KOPT-K1 (cell line): ENCODE measurements at regions not wholly inside any gene's neighbourhood (a gene's known extent, or its start where the extent isn't known, plus 50 kb on each side); places are given as distances from the start of the nearest gene placed in this dataset.

ENCODE experiments used
- H3K27ac ChIP-seq: fragments of 200-600 bp; sonication (generic); 2 replicates; pipeline ENCODE4 v1.5.1; 2016; ENCODE audit warnings: antibody characterized with exemption, mild to moderate bottlenecking, low read depth, low read length; ENCODE audit not compliant: poor library complexity, severe bottlenecking
- H3K36me3 ChIP-seq: fragments of 200-600 bp; sonication (generic); 2 replicates; pipeline ENCODE4 v1.5.1; 2017; ENCODE audit warnings: antibody characterized with exemption, mild to moderate bottlenecking, low read length, moderate library complexity; ENCODE audit not compliant: insufficient read depth
- H3K9me3 ChIP-seq: fragments of 200-600 bp; sonication (generic); 2 replicates; pipeline ENCODE4 v1.5.1; 2017; ENCODE audit warnings: antibody characterized with exemption, low read length, mild to moderate bottlenecking; ENCODE audit not compliant: insufficient read depth, poor library complexity, severe bottlenecking

GRCh38 chr9:28004900-28005299 lies 431.6 kb upstream of the C9orf72 start:
- Histone ChIP-seq H3K9me3 (no peaks in the 10 kb centered on the region), H3K36me3 (no peaks in the 10 kb centered on the region), H3K27ac (no peak overlapping the region)

GRCh38 chr9:28005779-28006178 lies 432.5 kb upstream of the C9orf72 start:
- H3K36me3 ChIP-seq = no peaks in the 10 kb centered on the region
- H3K9me3 ChIP-seq = no peaks in the 10 kb centered on the region
- no peak overlapping the region for H3K27ac ChIP-seq

GRCh38 chr9:28007097-28007817 lies 434.0 kb upstream of the C9orf72 start:
- Histone ChIP-seq H3K9me3 (no peaks in the 10 kb centered on the region), H3K36me3 (no peaks in the 10 kb centered on the region), H3K27ac (no peak overlapping the region)

GRCh38 chr9:28014212-28014611 lies 440.9 kb upstream of the C9orf72 start:
- Histone ChIP-seq H3K36me3 (no peaks in the 10 kb centered on the region), H3K9me3 (no peaks in the 10 kb centered on the region), H3K27ac (no peak overlapping the region)

- H3K27ac ChIP-seq = no peak overlapping the region
These were observed 451.4 kb upstream of the C9orf72 start for GRCh38 chr9:28024676-28025075.

GRCh38 chr9:28025186-28025585 lies 451.9 kb upstream of the C9orf72 start:
- Histone ChIP-seq H3K27ac (no peak overlapping the region), H3K36me3 (no peaks in the 10 kb centered on the region), H3K9me3 (no peaks in the 10 kb centered on the region)

More at GRCh38 chr9:28024676-28025075, 451.4 kb upstream of the C9orf72 start:
- Histone ChIP-seq H3K36me3 (no peaks in the 10 kb centered on the region), H3K9me3 (no peaks in the 10 kb centered on the region)

- H3K36me3 ChIP-seq = no peaks in the 10 kb centered on the region
- no peaks in the 10 kb centered on the region for H3K9me3 ChIP-seq
- no peak overlapping the region for H3K27ac ChIP-seq
These were observed 458.4 kb upstream of the C9orf72 start for GRCh38 chr9:28031521-28032267.

GRCh38 chr9:28032268-28032590 lies 458.9 kb upstream of the C9orf72 start:
- Histone ChIP-seq H3K36me3 (no peaks in the 10 kb centered on the region), H3K9me3 (no peaks in the 10 kb centered on the region), H3K27ac (no peak overlapping the region)

GRCh38 chr9:28034242-28034641 lies 461.0 kb upstream of the C9orf72 start:
- Histone ChIP-seq H3K27ac (no peak overlapping the region), H3K36me3 (no peaks in the 10 kb centered on the region), H3K9me3 (no peaks in the 10 kb centered on the region)

- Histone ChIP-seq H3K36me3 (no peaks in the 10 kb centered on the region), H3K9me3 (no peaks in the 10 kb centered on the region), H3K27ac (no peak overlapping the region)
These were observed 464.7 kb upstream of the C9orf72 start for GRCh38 chr9:28037968-28038367.

GRCh38 chr9:28045051-28045450 lies 471.8 kb upstream of the C9orf72 start:
- H3K27ac ChIP-seq = no peak overlapping the region
- H3K9me3 ChIP-seq = no peaks in the 10 kb centered on the region
- no peaks in the 10 kb centered on the region for H3K36me3 ChIP-seq

- Histone ChIP-seq H3K27ac (no peak overlapping the region), H3K36me3 (no peaks in the 10 kb centered on the region)
These were observed 476.8 kb upstream of the C9orf72 start for GRCh38 chr9:28050046-28050445.

GRCh38 chr9:28050941-28051340 lies 477.7 kb upstream of the C9orf72 start:
- Histone ChIP-seq H3K9me3 (no peaks in the 10 kb centered on the region), H3K27ac (no peak overlapping the region), H3K36me3 (no peaks in the 10 kb centered on the region)

More at GRCh38 chr9:28050046-28050445, 476.8 kb upstream of the C9orf72 start:
- no peaks in the 10 kb centered on the region for H3K9me3 ChIP-seq

GRCh38 chr9:28051559-28052503 lies 478.6 kb upstream of the C9orf72 start:
- H3K36me3 ChIP-seq = no peaks in the 10 kb centered on the region
- H3K9me3 ChIP-seq = no peaks in the 10 kb centered on the region
- no peak overlapping the region for H3K27ac ChIP-seq
